ENCODE measurements at regions not wholly inside any gene's neighbourhood (a gene's known extent, or its start where the extent isn't known, plus 50 kb on each side); places are given as distances from the start of the nearest gene placed in this dataset.
"Not testable (repeated sequence)": the region's sequence is repeated elsewhere in the genome, so short reads cannot be mapped to it uniquely, and the experiment has no call there.

DNA sequence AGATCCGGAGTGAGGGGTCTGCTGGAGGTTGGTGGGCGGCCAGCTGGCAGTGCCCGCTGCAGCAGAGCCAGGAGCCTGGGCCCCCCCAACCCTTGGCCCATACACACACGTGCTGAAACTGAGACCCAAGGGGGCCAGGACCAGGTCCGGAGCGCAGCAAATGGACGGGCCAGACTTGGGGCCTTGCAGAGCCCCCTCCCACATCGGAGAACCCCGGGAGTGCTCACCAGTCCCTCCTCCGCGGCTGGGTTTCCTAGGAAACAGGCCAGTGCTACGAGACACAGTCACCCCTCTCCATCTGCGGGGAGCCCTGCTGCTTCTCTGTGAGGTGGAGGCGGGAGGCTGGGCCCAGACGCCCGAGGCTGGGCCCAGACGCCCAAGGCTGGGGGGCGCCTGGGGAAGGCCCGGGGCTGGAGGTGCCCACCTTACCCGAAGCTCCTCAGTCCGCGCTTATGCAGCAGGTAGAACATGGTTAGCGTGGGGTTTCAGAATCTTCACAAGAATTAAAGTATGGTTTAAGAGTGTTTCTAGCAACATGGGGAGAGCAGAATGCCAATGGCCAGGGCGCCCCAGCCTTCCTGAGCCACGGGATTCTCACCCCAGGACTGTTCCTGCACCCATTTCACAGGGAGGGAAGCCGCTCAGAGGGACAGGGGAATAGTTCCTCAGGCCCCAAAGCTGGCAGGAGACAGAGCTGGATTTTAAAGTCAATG is 135.0 kb upstream of the PRR20G start:
- Mint-ChIP-seq H3K27ac (no peak overlapping the region), H3K9me3 (no peaks in the 10 kb centered on the region), H3K4me1 (peaks cover 2% of the 10 kb centered on the region), H3K4me3 (no peak overlapping the region), H3K27me3 (peaks cover 83% of the 10 kb centered on the region)
- DNase-seq (no peak), ATAC-seq (no peak)

GRCh38 chr3:127421943-127422662 is 134.3 kb upstream of the PRR20G start:
- H3K4me1 Mint-ChIP-seq: peaks cover 6% of the 10 kb centered on the region
- DNase-seq (no peak), ATAC-seq (no peak)
- no peaks in the 10 kb centered on the region for H3K9me3 Mint-ChIP-seq
- no peak overlapping the region for H3K4me3 Mint-ChIP-seq
- peaks cover 83% of the 10 kb centered on the region for H3K27me3 Mint-ChIP-seq
- no peak overlapping the region for H3K27ac Mint-ChIP-seq

- Mint-ChIP-seq H3K27ac (no peak overlapping the region), H3K4me3 (no peak overlapping the region), H3K4me1 (peaks cover 6% of the 10 kb centered on the region), H3K27me3 (peaks cover 86% of the 10 kb centered on the region), H3K9me3 (no peaks in the 10 kb centered on the region)
- ATAC-seq (no peak), DNase-seq (no peak)
Measured at GRCh38 chr3:127420829-127421228, 133.0 kb upstream of the PRR20G start.

DNA sequence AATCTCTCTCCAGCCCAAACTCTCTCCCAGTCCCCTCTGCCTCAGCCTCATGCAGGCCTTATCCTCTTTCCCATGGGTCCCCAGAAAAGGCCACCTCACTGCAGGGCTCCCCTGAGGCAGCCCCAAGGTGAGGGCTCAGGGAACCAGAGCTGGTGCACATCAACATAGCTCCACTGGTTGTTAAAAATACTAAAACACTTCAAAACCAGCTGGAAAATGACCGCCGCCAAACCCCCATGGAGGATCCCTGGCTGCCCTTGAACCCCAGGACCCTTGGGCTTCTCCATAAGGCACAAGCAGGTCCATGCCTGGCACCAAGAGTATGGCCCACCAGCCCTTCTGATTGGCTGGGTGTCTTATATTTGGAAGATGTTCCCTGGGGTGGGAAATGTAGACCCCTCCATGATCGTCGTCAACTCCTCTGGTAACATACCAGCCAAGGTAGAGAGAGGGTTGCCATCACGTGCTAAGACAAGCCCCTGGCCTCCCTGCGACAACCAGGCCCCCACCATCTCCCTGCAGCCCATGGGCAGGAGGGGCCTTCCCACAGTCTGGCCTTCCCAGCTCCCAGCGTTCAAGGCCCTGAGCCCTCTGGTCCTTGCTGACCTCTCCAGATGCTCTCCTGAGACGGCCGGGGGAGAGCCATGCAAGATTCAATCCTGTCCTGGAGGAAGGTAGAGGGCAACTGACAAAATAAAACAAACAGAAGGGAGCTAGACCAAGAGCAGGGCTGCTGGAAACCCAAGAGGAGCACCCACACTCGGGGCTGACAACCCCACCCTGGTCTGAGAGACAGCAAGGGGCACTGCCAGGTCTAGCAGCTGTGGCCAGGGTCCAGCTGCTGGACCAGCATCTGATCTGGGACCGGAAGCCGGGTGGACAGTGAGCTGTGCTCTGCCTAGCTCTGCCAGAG is 132.1 kb upstream of the PRR20G start:
- H3K27me3 Mint-ChIP-seq: peaks cover 83% of the 10 kb centered on the region
- no peak overlapping the region for H3K4me3 Mint-ChIP-seq
- peak overlapping the region in 1 of 2 donors; percentile 44 for H3K27ac Mint-ChIP-seq
- DNase-seq: no peak
- no peak for ATAC-seq
- no peaks in the 10 kb centered on the region for H3K9me3 Mint-ChIP-seq
- H3K4me1 Mint-ChIP-seq: peaks cover 6% of the 10 kb centered on the region

GRCh38 chr3:127419182-127419581 is 131.3 kb upstream of the PRR20G start:
- ATAC-seq (no peak), DNase-seq (no peak)
- Mint-ChIP-seq H3K27ac (no peak overlapping the region), H3K4me1 (peaks cover 6% of the 10 kb centered on the region), H3K27me3 (peaks cover 83% of the 10 kb centered on the region), H3K9me3 (no peaks in the 10 kb centered on the region), H3K4me3 (no peak overlapping the region)

GRCh38 chr3:127418560-127419147 is 130.8 kb upstream of the PRR20G start:
- H3K9me3 Mint-ChIP-seq: no peaks in the 10 kb centered on the region
- peaks cover 6% of the 10 kb centered on the region for H3K4me1 Mint-ChIP-seq
- peaks cover 83% of the 10 kb centered on the region for H3K27me3 Mint-ChIP-seq
- ATAC-seq (peak; percentile 62), DNase-seq (no peak)
- no peak overlapping the region for H3K27ac Mint-ChIP-seq
- peak overlapping the region in 1 of 2 donors; percentile 44 for H3K4me3 Mint-ChIP-seq

DNA sequence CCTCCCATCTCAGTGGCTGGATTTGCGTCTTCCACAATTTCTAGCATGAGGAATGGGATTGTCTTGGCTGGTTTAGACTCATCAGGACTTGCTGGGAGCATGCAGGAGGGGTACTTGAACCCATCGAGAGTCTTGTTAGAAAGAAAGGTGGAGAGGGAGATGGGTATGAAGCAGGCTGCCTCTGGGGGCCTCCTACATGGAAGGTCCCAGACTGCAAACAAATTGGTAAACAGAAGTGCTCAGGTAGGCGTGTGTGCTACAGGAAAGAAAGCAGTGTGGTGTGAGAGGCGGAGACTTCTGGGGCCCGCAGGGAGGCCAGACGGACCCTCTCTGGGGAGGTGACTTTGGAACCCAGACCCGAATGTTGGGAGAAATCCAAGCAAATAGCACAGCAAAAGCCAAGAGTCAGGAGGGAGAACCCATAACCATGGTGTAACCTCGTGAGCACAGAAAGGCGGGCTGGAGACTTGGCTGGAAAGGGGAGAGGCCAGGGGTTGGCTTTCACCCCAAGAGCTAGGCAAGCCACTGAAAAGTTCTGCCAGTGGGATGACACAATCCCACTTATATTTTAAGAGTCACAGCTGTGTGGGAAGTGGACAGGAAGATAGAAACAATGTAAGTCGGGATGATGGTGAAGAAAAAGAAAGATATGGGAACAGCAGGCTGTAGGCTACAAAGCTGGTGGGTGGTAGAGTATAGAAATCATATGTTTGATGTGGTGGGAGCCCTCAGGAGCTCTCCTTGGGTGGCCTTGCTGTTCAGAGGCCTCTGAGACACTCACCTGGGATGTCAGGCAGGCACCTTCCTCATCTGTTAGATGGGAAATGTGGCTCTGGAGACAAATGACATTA is 130.1 kb upstream of the PRR20G start:
- Mint-ChIP-seq H3K4me3 (peak overlapping the region in 1 of 2 donors; percentile 14), H3K27ac (no peak overlapping the region), H3K4me1 (peaks cover 6% of the 10 kb centered on the region), H3K27me3 (peaks cover 83% of the 10 kb centered on the region), H3K9me3 (no peaks in the 10 kb centered on the region)
- DNase-seq (no peak), ATAC-seq (no peak)

GRCh38 chr3:127413871-127414270 is 126.0 kb upstream of the PRR20G start:
- Mint-ChIP-seq H3K4me3 (no peak overlapping the region), H3K4me1 (peaks cover 6% of the 10 kb centered on the region), H3K27ac (no peak overlapping the region), H3K9me3 (no peaks in the 10 kb centered on the region), H3K27me3 (peaks cover 80% of the 10 kb centered on the region)
- ATAC-seq (no peak), DNase-seq (no peak)

DNA sequence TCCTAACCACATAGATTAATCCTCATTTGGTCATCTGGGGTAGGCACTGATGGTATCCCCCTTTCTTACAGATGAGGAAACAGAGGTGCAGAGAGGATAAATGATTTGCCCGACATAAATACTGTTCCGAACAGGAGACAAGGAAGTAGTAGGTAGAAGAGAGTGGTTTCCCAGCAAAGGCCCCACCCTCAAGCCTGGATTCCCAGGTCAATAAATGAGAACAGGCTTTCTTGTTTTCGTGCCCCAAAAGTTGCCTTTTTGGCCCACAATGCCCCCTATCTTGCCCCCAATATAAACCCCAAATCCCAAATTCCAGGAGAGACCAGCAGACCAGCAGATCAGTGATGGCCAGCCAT is 125.5 kb upstream of the PRR20G start:
- no peaks in the 10 kb centered on the region for H3K9me3 Mint-ChIP-seq
- H3K27ac Mint-ChIP-seq: no peak overlapping the region
- ATAC-seq (no peak), DNase-seq (no peak)
- H3K27me3 Mint-ChIP-seq: peaks cover 75% of the 10 kb centered on the region
- H3K4me3 Mint-ChIP-seq: no peak overlapping the region
- H3K4me1 Mint-ChIP-seq: peaks cover 6% of the 10 kb centered on the region

- H3K27me3 Mint-ChIP-seq: peaks cover 75% of the 10 kb centered on the region
- peaks cover 3% of the 10 kb centered on the region for H3K4me1 Mint-ChIP-seq
- H3K27ac Mint-ChIP-seq: no peak overlapping the region
- H3K4me3 Mint-ChIP-seq: no peak overlapping the region
- DNase-seq (no peak), ATAC-seq (no peak)
- no peaks in the 10 kb centered on the region for H3K9me3 Mint-ChIP-seq
Measured at GRCh38 chr3:127412578-127413317, 124.9 kb upstream of the PRR20G start.

DNA sequence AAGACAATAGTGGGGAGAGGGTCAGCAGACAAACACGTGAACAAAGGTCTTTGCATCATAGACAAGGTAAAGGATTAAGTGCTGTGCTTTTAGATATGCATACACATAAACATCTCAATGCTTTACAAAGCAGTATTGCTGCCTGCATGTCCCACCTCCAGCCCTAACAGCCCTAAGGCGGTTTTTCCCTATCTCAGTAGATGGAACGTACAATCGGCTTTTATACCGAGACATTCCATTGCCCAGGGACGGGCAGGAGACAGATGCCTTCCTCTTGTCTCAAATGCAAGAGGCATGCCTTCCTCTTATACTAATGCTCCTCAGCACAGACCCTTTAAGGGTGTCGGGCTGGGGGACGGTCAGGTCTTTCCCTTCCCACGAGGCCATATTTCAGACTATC is 124.0 kb upstream of the PRR20G start:
- not testable (repeated sequence) for H3K27ac Mint-ChIP-seq, H3K4me1 Mint-ChIP-seq, ATAC-seq, DNase-seq, H3K9me3 Mint-ChIP-seq, H3K4me3 Mint-ChIP-seq
- H3K27me3 Mint-ChIP-seq: peaks cover 74% of the 10 kb centered on the region

GRCh38 chr3:127411083-127411727 is 123.4 kb upstream of the PRR20G start:
- Mint-ChIP-seq H3K27me3 (peaks cover 74% of the 10 kb centered on the region), H3K27ac (peak overlapping the region in 1 of 2 donors; percentile 59), H3K4me3 (no peak overlapping the region), H3K4me1 (peaks cover 3% of the 10 kb centered on the region), H3K9me3 (no peaks in the 10 kb centered on the region)
- DNase-seq: no peak
- no peak for ATAC-seq

DNA sequence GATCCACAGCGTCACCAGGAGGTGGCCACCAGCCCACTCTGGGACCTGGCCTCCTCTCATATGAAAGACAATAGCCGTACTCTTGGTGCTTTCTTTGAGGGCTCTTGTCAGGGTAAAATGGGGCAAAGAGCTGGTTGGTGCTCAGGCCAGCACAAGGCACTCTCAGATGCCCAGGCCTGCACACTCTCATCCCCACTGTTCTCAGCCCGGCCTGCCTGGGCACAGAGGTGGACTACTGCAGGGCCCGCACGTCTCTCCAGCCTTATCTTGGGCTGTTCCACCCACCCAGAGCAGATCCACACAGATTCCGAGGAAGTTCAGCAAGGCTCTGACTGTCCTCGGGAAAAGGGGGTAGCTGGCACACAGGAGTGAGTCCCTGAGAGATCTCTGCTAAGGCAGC is 122.8 kb upstream of the PRR20G start:
- peaks cover 4% of the 10 kb centered on the region for H3K4me1 Mint-ChIP-seq
- no peaks in the 10 kb centered on the region for H3K9me3 Mint-ChIP-seq
- no peak for DNase-seq

DNA sequence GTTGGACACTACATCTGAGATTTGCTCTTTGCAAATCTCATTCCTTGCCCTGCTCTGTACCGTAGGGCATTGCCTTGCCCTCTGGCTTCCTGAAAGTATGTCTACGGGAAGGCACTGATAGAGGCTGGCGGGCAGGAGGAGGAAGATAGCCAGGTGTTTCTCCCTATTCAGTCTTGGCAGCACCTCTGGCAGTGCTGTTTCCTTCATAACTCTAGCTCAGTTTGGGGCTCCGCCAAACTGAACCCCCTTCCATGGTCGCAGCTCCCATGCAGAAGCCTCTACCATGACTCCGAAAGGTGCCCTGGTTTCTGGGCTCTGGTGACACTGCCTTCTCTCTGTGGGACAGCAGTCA is 122.3 kb upstream of the PRR20G start:
- Mint-ChIP-seq H3K4me1 (peaks cover 4% of the 10 kb centered on the region), H3K27ac (no peak overlapping the region), H3K4me3 (no peak overlapping the region), H3K27me3 (peaks cover 76% of the 10 kb centered on the region), H3K9me3 (no peaks in the 10 kb centered on the region)
- DNase-seq (no peak), ATAC-seq (no peak)

More for the DNA sequence above, 122.8 kb upstream of the PRR20G start:
- no peak for ATAC-seq
- H3K4me3 Mint-ChIP-seq: no peak overlapping the region
- H3K27ac Mint-ChIP-seq: no peak overlapping the region
- peaks cover 76% of the 10 kb centered on the region for H3K27me3 Mint-ChIP-seq
